ENCODE measurements at regions not wholly inside any gene's neighbourhood (a gene's known extent, or its start where the extent isn't known, plus 50 kb on each side); places are given as distances from the start of the nearest gene placed in this dataset.

DNA sequence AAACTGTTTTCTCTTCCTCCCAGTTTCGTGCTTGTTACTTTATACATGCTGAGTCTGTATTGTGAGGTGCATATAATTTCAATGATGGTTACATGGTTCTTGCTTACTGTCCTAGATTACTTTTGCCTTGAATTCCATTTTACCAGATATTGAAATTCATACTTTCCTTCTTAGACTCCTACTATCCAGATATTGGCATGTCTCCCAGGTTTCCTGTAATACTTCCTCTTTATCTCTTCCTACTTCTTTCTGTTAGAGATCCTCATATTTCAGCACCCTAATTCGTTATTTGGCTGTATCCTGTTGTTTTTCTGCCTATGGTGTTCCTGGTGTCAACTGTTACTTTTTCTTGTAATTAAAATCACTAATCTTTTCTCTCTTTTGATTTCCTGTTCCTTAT lies 522.1 kb downstream of the CCDC171 start:
- TF ChIP-seq, protein P1, sequence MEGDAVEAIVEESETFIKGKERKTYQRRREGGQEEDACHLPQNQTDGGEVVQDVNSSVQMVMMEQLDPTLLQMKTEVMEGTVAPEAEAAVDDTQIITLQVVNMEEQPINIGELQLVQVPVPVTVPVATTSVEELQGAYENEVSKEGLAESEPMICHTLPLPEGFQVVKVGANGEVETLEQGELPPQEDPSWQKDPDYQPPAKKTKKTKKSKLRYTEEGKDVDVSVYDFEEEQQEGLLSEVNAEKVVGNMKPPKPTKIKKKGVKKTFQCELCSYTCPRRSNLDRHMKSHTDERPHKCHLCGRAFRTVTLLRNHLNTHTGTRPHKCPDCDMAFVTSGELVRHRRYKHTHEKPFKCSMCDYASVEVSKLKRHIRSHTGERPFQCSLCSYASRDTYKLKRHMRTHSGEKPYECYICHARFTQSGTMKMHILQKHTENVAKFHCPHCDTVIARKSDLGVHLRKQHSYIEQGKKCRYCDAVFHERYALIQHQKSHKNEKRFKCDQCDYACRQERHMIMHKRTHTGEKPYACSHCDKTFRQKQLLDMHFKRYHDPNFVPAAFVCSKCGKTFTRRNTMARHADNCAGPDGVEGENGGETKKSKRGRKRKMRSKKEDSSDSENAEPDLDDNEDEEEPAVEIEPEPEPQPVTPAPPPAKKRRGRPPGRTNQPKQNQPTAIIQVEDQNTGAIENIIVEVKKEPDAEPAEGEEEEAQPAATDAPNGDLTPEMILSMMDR (IDR thresholded peaks at IDR 0.05; ENCODE audit: low read depth, low read length) = no peak
- no peak for TF ChIP-seq EZH2phosphoT487 (IDR thresholded peaks at IDR 0.05; ENCODE audit: low read depth)

Measured in OCI-LY3 (cell line).